ENCODE measurements at regions not wholly inside any gene's neighbourhood (a gene's known extent, or its start where the extent isn't known, plus 50 kb on each side); places are given as distances from the start of the nearest gene placed in this dataset.

DNA sequence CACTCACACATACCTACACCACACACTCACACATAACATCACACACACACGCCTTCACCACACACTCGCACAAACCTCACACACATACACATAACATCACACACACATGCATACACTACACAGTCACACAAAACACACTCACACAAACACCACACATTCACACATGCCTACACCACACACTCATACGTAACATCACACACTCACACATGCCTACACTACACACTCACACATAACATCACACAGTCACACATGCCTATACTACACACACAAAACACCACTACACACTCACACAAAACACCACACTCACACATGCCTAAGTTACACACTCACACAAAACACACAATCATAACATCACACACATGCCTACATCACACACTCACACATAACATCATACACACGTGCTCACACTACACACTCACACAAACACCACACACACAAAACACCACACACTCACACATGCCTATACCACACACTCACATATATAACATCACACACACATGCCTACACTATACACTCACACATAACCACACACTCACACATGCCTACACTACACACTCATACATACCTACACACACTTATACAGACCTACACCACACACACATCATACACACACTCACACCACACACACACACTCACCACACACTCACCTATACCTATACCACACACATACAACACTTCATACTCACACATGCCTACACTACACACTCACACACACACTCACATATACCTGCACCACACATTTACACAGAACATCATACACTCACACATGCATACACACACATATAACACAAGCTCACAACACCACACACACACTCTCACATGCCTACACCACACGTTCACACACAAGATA is 383.5 kb downstream of the C6orf118 start:
- DNase-seq (ENCODE audit: low read depth in 2 of 2) = no peak

DNA sequence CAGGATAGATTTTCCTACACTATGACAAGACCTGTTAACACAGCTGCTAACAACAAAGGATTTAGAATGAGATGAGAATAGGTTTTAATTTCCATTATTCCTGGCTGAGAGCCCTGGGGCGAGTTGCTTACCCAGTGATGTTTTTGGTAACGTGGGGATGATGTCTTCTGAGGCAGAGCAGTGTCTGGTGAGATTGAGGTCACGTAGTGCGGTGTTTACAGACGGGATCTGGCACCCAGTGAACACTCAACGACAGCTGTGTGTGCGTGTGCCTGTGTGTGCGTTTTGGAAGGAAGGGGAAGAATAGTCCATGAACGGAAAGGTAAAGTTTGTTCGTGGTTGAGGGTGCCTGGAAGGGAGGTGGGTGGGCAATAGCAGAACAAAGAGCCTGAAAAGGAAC is 384.7 kb downstream of the C6orf118 start:
- no peak for DNase-seq (ENCODE audit: low read depth in 2 of 2)

GRCh38 chr6:164917211-164917610 is 392.2 kb downstream of the C6orf118 start:
- DNase-seq (ENCODE audit: low read depth in 2 of 2) = no peak

GRCh38 chr6:164916087-164916486 is 393.3 kb downstream of the C6orf118 start:
- DNase-seq (ENCODE audit: low read depth in 2 of 2) = no peak

- DNase-seq (ENCODE audit: low read depth in 2 of 2) = no peak
Measured at GRCh38 chr6:164911873-164912580, 397.4 kb downstream of the C6orf118 start.

GRCh38 chr6:164911151-164911550 is 398.3 kb downstream of the C6orf118 start:
- no peak for DNase-seq (ENCODE audit: low read depth in 2 of 2)

DNA sequence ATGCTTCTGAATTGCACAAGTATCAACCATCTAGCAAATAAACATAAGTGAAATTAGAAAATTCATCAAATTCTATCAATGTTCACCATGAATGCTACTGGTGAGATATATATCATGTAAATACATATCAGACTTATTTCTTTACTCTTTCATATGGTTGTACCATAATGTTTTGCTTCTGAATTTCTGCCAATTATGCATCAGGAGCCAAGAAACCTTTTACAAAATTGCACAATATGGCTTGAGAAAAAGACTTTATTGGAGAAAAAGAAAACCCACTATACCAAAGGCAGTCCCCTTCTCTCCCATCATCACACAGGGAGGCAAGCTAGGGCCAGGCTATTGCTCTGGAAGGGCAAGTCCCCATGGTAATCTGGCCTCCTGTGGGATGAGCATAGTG is 402.6 kb downstream of the C6orf118 start:
- no peak for DNase-seq (ENCODE audit: low read depth in 2 of 2)

GRCh38 chr6:164905311-164905710 is 404.1 kb downstream of the C6orf118 start:
- DNase-seq (ENCODE audit: low read depth in 2 of 2) = no peak

GRCh38 chr6:164898412-164898811 is 411.0 kb downstream of the C6orf118 start:
- no peak for DNase-seq (ENCODE audit: low read depth in 2 of 2)

DNA sequence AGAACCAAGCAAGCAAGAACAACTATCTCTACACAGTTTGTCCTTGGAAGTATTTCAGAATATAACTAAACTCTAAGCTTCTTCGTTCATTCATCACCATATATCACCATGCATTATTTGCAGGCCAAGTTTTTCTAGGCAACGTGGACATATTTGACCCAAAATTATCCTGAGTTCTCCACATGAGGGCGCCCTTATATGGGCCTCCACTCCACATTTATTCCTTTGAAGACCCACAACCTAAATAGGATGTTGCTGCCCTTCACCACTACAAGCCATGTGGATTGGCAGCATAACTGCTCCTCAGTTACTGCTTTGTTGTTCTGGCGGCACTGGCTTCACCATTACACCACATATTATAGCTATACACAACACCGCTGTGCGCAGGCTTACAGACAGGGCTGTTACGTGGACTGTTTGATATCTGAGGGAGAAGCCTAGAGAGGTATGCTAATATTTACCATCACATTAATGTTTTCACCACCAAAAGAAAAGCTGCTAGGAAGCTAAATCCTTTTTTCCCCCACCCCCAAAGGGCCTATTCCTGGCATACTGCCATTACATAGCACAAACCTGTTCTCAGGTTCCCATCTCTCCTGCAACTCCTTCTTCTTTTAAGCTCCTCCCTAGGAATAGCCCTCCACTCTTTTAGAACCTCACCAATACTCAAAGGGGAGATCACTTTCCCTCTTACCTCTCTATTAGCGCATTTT is 411.7 kb downstream of the C6orf118 start:
- DNase-seq (ENCODE audit: low read depth in 2 of 2) = no peak

GRCh38 chr6:164889980-164890379 is 419.4 kb downstream of the C6orf118 start:
- DNase-seq (ENCODE audit: low read depth in 2 of 2) = no peak

DNA sequence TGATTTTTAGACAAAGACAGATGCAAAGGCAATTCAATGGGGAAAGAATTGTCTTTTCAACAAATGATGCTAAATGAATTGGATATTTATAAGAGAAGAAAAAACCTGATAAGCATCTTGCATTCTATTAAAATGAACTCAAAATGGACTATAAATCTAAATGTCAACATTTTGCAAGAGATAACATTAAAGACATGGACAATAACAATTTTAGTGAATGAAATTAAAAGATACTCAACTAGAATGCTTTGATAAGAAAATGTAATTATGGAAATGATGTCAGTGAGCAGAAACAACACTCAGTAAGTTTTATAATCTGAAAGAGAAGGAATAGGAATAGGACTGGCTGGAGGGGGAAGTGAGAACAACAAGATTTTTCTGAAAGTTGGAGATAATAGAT is 421.7 kb downstream of the C6orf118 start:
- no peak for DNase-seq (ENCODE audit: low read depth in 2 of 2)

GRCh38 chr6:164882236-164882635 is 427.2 kb downstream of the C6orf118 start:
- no peak for DNase-seq (ENCODE audit: low read depth in 2 of 2)

DNA sequence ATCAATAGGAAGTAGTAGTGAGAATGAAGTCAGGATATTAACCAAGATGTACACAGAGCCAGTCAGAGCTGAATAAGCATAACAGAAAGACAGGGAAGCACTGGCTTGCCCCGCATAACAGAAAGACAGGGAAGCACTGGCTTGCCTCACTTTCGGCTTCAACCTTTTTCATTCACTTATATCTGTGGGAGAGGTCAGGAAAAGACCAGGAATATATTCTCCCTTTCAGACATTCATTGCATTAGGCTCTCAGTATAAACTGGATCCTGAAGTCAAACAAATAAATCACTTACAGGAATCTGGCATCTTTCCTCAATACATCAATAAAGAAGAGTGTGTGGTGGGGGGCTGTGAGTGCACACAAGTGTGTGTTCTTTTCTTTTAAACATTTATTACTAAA is 437.6 kb downstream of the C6orf118 start:
- DNase-seq (ENCODE audit: low read depth in 2 of 2) = no peak

DNA sequence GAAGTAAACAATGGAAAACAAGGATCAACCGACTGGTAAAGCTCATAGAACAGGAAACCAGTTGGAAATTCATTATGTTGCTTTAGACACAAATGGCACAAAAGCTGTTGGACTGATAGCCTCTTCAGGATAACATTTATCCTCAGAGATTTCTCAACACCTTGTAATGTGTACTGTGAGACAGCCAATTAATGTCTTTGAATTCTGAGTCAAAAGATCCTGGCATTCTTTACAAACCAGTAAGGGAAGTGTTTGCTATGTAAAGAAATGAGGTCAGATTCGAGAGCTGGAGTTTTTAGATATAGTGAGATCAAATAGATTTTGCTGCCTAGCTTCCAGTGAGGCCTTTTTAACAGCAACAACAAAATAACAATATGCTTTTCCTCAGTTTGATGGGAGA is 439.2 kb downstream of the C6orf118 start:
- no peak for DNase-seq (ENCODE audit: low read depth in 2 of 2)

GRCh38 chr6:164861967-164862366 is 447.4 kb downstream of the C6orf118 start:
- DNase-seq (ENCODE audit: low read depth in 2 of 2) = no peak

GRCh38 chr6:164859816-164860215 is 449.6 kb downstream of the C6orf118 start:
- no peak for DNase-seq (ENCODE audit: low read depth in 2 of 2)

- no peak for DNase-seq (ENCODE audit: low read depth in 2 of 2)
Measured at GRCh38 chr6:164856138-164856537, 453.3 kb downstream of the C6orf118 start.

- no peak for DNase-seq (ENCODE audit: low read depth in 2 of 2)
Measured at GRCh38 chr6:164855281-164855680, 454.1 kb downstream of the C6orf118 start.

DNA sequence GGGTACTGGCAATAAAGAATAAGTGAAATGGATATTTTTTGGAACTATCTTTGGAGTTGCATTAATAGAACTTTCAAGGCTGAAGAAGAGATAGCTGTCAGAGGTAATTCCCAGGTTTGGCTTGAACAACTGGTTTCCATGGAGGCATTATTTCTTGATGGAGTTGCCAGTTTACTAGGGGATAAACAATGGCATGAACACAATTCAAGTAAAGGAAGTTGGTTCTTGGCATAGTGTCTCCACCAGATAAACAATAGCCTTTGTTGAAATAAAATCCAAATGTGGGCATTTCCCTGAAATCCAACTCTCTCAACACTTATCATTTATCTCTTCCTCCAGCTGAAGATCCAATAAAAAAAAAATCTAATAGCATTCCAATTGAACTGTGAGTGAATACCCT is 454.9 kb downstream of the C6orf118 start:
- DNase-seq (ENCODE audit: low read depth in 2 of 2) = no peak

GRCh38 chr6:164845773-164846172 is 463.6 kb downstream of the C6orf118 start:
- no peak for DNase-seq (ENCODE audit: low read depth in 2 of 2)

- no peak for DNase-seq (ENCODE audit: low read depth in 2 of 2)
Measured at GRCh38 chr6:164842085-164842484, 467.3 kb downstream of the C6orf118 start.
